Caco-2 (cell line): ENCODE measurements at regions not wholly inside any gene's neighbourhood (a gene's known extent, or its start where the extent isn't known, plus 50 kb on each side); places are given as distances from the start of the nearest gene placed in this dataset.
A peak's percentile ranks its signal among the peaks of the same experiment; 100 is the strongest.

Experiments
- BruUV-seq: library from RNA; stranded (reverse); fragments of 400-500 nt; replicated peaks from 2 replicates; lab custom pipeline; 2021; lab: Mats Ljungman, UMichigan
- CTCF ChIA-PET: fragments of 300-600 bp; sonication (Branson Sonifier 250); formaldehyde crosslinking; loops from one replicate; lab custom pipeline; 2022; ENCODE audit warnings: antibody characterized with exemption; lab: Charles Lee
- POLR2A ChIA-PET: fragments of 300-600 bp; sonication (Branson Sonifier 250); formaldehyde crosslinking; loops from one replicate; lab custom pipeline; 2022; ENCODE audit warnings: antibody characterized with exemption; lab: Charles Lee
- DNase-seq, 2 experiments: peaks; one replicate each; pipeline versions ENCODE4 v3.0.0 to v3.0.0-alpha.2; 2020 to 2022
- H3K27me3 ChIP-seq: replicated peaks from 2 replicates; pipeline ENCODE4 v1.6.0; 2011; ENCODE audit warnings: low read length; ENCODE audit not compliant: control insufficient read depth, insufficient read depth
- H3K36me3 ChIP-seq: 2 replicates; pipeline ENCODE4 v1.5.1; 2011; ENCODE audit warnings: low read length; ENCODE audit not compliant: control insufficient read depth, insufficient read depth
- H3K4me1 ChIP-seq: fragments of 250-450 bp; sonication (Bioruptor Pico); 2 replicates; pipeline ENCODE4 v1.5.1; 2020; ENCODE audit warnings: mild to moderate bottlenecking
- H3K4me3 ChIP-seq: 2 replicates; pipeline ENCODE4 v1.5.1; 2011; ENCODE audit warnings: low read depth, mild to moderate bottlenecking, control low read depth, low read length
- H3K9me3 ChIP-seq: fragments of 250-450 bp; sonication (Bioruptor Pico); 2 replicates; pipeline ENCODE4 v1.5.1; 2020; ENCODE audit warnings: mild to moderate bottlenecking, moderate library complexity
- H3K27ac Mint-ChIP-seq: one replicate; pipeline ENCODE4 v1.8.0; 2022; ENCODE audit warnings: mixed read lengths; ENCODE audit not compliant: unreplicated experiment
- H3K27me3 Mint-ChIP-seq: one replicate; pipeline ENCODE4 v1.8.0; 2022; ENCODE audit warnings: mixed read lengths; ENCODE audit not compliant: insufficient read depth, unreplicated experiment
- H3K36me3 Mint-ChIP-seq: one replicate; pipeline ENCODE4 v1.8.0; 2022; ENCODE audit warnings: mild to moderate bottlenecking, mixed read lengths; ENCODE audit not compliant: insufficient read depth, unreplicated experiment
- H3K4me1 Mint-ChIP-seq: one replicate; pipeline ENCODE4 v1.8.0; 2022; ENCODE audit warnings: low read depth, mixed read lengths; ENCODE audit not compliant: unreplicated experiment
- H3K4me3 Mint-ChIP-seq: one replicate; pipeline ENCODE4 v1.8.0; 2022; ENCODE audit warnings: mild to moderate bottlenecking, moderate library complexity, mixed read lengths; ENCODE audit not compliant: unreplicated experiment
- H3K9me3 Mint-ChIP-seq: one replicate; pipeline ENCODE4 v1.8.0; 2022; ENCODE audit warnings: mixed read lengths; ENCODE audit not compliant: unreplicated experiment
- CTCF ChIP-seq, 2 experiments: fragments of 200-600 bp in 1 of 2; IDR thresholded peaks; 1 replicate in 1 of 2; 2 replicates in 1 of 2; pipeline versions ENCODE4 v1.5.1 to v1.8.0; 2011 to 2022; ENCODE audit warnings: antibody characterized with exemption in 1 of 2, control low read depth in 1 of 2, inconsistent platforms in 1 of 2, low read depth in 1 of 2, low read length in 1 of 2, mild to moderate bottlenecking in 1 of 2, moderate library complexity in 1 of 2; ENCODE audit not compliant: insufficient read depth in 1 of 2, severe bottlenecking in 1 of 2, unreplicated experiment in 1 of 2
- intact Hi-C: fragments of 100-400 bp; cut with micrococcal nuclease; formaldehyde crosslinking; loops from one replicate; pipeline ENCODE4 v1.10.0; 2022; ENCODE audit not compliant: unreplicated experiment

GRCh38 chr5:14011089-14012020 is 66.9 kb upstream of the DNAH5 start:
- intact Hi-C loops: loop anchor here (1.0 kb wide), 1 partner anchor 25 kb away; no protein-coding TSS in a partner anchor
- ChIA-PET CTCF (interaction anchor here (0.9 kb wide), 1 partner anchor 259 kb away, joined by 3 read pairs; no protein-coding TSS in a partner anchor), POLR2A (no interaction called here)
- Mint-ChIP-seq H3K9me3 (no peaks in the 10 kb centered on the region), H3K4me1 (peaks cover 14% of the 10 kb centered on the region), H3K4me3 (peak overlapping the region; percentile 90), H3K27me3 (no peaks in the 10 kb centered on the region), H3K36me3 (no peaks in the 10 kb centered on the region), H3K27ac (peak overlapping the region; percentile 76)
- Histone ChIP-seq H3K27me3 (no peaks in the 10 kb centered on the region), H3K9me3 (no peaks in the 10 kb centered on the region), H3K36me3 (no peaks in the 10 kb centered on the region), H3K4me3 (peak overlapping the region; percentile 37), H3K4me1 (peaks cover 10% of the 10 kb centered on the region)
- TF ChIP-seq CTCF (IDR thresholded peaks at IDR 0.05; ENCODE audit: insufficient read depth in 1 of 2, low read depth in 1 of 2, low read length in 1 of 2, severe bottlenecking in 1 of 2, unreplicated experiment in 1 of 2): no peak
- BruUV-seq: no TSS peak
- DNase-seq: peak; percentile 95 to 96

- no peaks in the 10 kb centered on the region for H3K27me3 ChIP-seq
- H3K9me3 ChIP-seq: no peaks in the 10 kb centered on the region
- no peak for TF ChIP-seq CTCF (IDR thresholded peaks at IDR 0.05; ENCODE audit: insufficient read depth in 1 of 2, low read depth in 1 of 2, low read length in 1 of 2, severe bottlenecking in 1 of 2, unreplicated experiment in 1 of 2)
- H3K36me3 Mint-ChIP-seq: no peaks in the 10 kb centered on the region
- BruUV-seq: no TSS peak
- H3K27me3 Mint-ChIP-seq: no peaks in the 10 kb centered on the region
- H3K27ac Mint-ChIP-seq: no peak overlapping the region
- H3K4me3 ChIP-seq: no peak overlapping the region
- no peak overlapping the region for H3K4me3 Mint-ChIP-seq
- POLR2A ChIA-PET: no interaction called here
- peaks cover 10% of the 10 kb centered on the region for H3K4me1 ChIP-seq
- no peak for DNase-seq
- H3K4me1 Mint-ChIP-seq: peaks cover 14% of the 10 kb centered on the region
- intact Hi-C loops: no loop called here
- no peaks in the 10 kb centered on the region for H3K9me3 Mint-ChIP-seq
- no peaks in the 10 kb centered on the region for H3K36me3 ChIP-seq
- CTCF ChIA-PET: interaction anchor here (1.3 kb wide), 1 partner anchor 260 kb away, joined by 3 read pairs; no protein-coding TSS in a partner anchor
Observed at GRCh38 chr5:14009575-14009974, 65.1 kb upstream of the DNAH5 start.

DNA sequence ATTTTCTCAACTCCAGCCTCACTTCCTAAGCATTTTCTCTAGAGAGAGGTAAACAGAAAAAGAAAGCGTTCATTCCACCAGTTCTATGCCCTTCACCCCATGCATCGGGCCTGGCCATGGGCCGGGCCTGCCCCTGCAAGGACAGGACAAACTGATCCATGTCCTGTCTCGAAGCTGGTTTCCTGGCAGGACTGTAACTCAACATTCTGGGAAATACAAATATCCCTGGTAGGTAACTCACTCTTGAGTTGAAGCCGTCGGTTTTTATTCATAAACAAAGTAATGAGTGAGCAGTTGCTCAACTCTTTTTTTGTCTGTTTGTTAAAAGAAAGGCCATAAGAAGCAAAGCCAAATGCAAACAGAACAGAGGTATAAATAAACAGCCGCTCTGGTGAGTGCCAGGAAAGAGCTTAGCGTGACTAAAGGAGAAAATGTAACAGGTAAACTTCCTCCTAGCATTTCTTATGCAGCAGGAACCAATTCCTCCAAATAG is 64.4 kb upstream of the DNAH5 start:
- Mint-ChIP-seq H3K4me3 (no peak overlapping the region), H3K4me1 (peaks cover 14% of the 10 kb centered on the region), H3K36me3 (no peaks in the 10 kb centered on the region), H3K9me3 (no peaks in the 10 kb centered on the region), H3K27me3 (no peaks in the 10 kb centered on the region), H3K27ac (no peak overlapping the region)
- ChIA-PET CTCF (interaction anchor here (1.3 kb wide), 1 partner anchor 261 kb away, joined by 3 read pairs; no protein-coding TSS in a partner anchor), POLR2A (no interaction called here)
- Histone ChIP-seq H3K36me3 (no peaks in the 10 kb centered on the region), H3K4me1 (peaks cover 10% of the 10 kb centered on the region), H3K4me3 (no peak overlapping the region), H3K27me3 (no peaks in the 10 kb centered on the region), H3K9me3 (no peaks in the 10 kb centered on the region)
- no TSS peak for BruUV-seq
- peak in 1 of 2 experiments; percentile 29 for DNase-seq
- no peak for TF ChIP-seq CTCF (IDR thresholded peaks at IDR 0.05; ENCODE audit: insufficient read depth in 1 of 2, low read depth in 1 of 2, low read length in 1 of 2, severe bottlenecking in 1 of 2, unreplicated experiment in 1 of 2)
- intact Hi-C loops: no loop called here
